ENCODE measurements at regions not wholly inside any gene's neighbourhood (a gene's known extent, or its start where the extent isn't known, plus 50 kb on each side); places are given as distances from the start of the nearest gene placed in this dataset.
A peak's percentile ranks its signal among the peaks of the same experiment; 100 is the strongest.

DNA sequence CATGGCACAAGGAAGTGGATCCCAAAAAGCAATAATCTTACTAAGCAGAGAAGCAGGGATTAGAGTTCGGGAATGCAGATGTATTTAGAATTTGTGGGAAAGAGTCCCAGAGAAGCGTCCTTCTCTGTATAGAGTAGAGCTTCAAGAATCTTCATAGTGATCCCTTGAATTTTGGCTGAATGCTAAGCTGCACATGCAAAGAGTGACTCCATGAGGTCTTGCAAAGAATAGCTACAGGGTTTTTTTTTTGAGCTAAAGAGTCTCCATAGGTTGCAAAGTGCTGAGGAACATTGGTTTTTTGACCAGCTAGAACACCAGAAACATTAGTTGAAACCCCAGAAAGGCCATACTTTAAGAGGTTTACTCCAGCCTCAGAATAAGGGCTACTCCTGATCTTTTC is 206.7 kb downstream of the CTH start:
- TF ChIP-seq, protein P1, sequence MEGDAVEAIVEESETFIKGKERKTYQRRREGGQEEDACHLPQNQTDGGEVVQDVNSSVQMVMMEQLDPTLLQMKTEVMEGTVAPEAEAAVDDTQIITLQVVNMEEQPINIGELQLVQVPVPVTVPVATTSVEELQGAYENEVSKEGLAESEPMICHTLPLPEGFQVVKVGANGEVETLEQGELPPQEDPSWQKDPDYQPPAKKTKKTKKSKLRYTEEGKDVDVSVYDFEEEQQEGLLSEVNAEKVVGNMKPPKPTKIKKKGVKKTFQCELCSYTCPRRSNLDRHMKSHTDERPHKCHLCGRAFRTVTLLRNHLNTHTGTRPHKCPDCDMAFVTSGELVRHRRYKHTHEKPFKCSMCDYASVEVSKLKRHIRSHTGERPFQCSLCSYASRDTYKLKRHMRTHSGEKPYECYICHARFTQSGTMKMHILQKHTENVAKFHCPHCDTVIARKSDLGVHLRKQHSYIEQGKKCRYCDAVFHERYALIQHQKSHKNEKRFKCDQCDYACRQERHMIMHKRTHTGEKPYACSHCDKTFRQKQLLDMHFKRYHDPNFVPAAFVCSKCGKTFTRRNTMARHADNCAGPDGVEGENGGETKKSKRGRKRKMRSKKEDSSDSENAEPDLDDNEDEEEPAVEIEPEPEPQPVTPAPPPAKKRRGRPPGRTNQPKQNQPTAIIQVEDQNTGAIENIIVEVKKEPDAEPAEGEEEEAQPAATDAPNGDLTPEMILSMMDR (IDR thresholded peaks at IDR 0.05), result peak; percentile 26
- no peak for TF ChIP-seq EZH2 (IDR thresholded peaks at IDR 0.05)
